ENCODE measurements at regions not wholly inside any gene's neighbourhood (a gene's known extent, or its start where the extent isn't known, plus 50 kb on each side); places are given as distances from the start of the nearest gene placed in this dataset.

- H4K20me1 ChIP-seq (ENCODE audit: insufficient read depth): no peaks in the 10 kb centered on the region
- H3K9ac ChIP-seq (ENCODE audit: low read length): no peak overlapping the region
- no peak overlapping the region for H3K4me3 ChIP-seq (ENCODE audit: low read length)
- no peaks in the 10 kb centered on the region for H3F3A ChIP-seq (ENCODE audit: insufficient read depth, low read length, poor library complexity, severe bottlenecking)
- H3K27ac ChIP-seq (ENCODE audit: low read length): no peak overlapping the region
- no peaks in the 10 kb centered on the region for H3K27me3 ChIP-seq (ENCODE audit: insufficient read depth, low read depth, low read length)
- no peak overlapping the region for H2AFZ ChIP-seq (ENCODE audit: low read depth, low read length)
- TF ChIP-seq REST (IDR thresholded peaks at IDR 0.05; ENCODE audit: borderline replicate concordance) (no peak), MXI1 (conservative IDR thresholded peaks at IDR 0.05; ENCODE audit: poor library complexity, severe bottlenecking) (no peak), TAF1 (IDR thresholded peaks at IDR 0.05; ENCODE audit: low read depth) (no peak), POLR2AphosphoS5 (IDR thresholded peaks at IDR 0.05) (no peak), SMC3 (conservative IDR thresholded peaks at IDR 0.05; ENCODE audit: poor library complexity) (no peak), RAD21 (conservative IDR thresholded peaks at IDR 0.05) (no peak), CTCF (IDR thresholded peaks at IDR 0.05; ENCODE audit: poor library complexity, severe bottlenecking) (no peak), EZH2 (IDR thresholded peaks at IDR 0.05; ENCODE audit: borderline replicate concordance, insufficient read depth, low read length, poor library complexity, severe bottlenecking) (no peak), EP300 (conservative IDR thresholded peaks at IDR 0.05; ENCODE audit: poor library complexity, severe bottlenecking) (no peak)
- no peaks in the 10 kb centered on the region for H3K36me3 ChIP-seq (ENCODE audit: insufficient read depth, low read length)
- no peak overlapping the region for H3K4me2 ChIP-seq (ENCODE audit: low read length)
- H3K9me3 ChIP-seq (ENCODE audit: low read length): peaks cover 4% of the 10 kb centered on the region
- H3K9me2 ChIP-seq (ENCODE audit: insufficient read depth, low read length): no peaks in the 10 kb centered on the region
- no peaks in the 10 kb centered on the region for H3K79me2 ChIP-seq (replicated peaks; ENCODE audit: insufficient read depth, low read length)
These were observed 1724.5 kb downstream of the C4orf33 start for GRCh38 chr4:130820448-130820847.

GRCh38 chr4:130825284-130825683 is 1729.3 kb downstream of the C4orf33 start:
- Histone ChIP-seq H3K4me3 (ENCODE audit: low read length) (no peak overlapping the region), H3K36me3 (ENCODE audit: insufficient read depth, low read length) (no peaks in the 10 kb centered on the region), H3K9me3 (ENCODE audit: low read length) (no peaks in the 10 kb centered on the region), H2AFZ (ENCODE audit: low read depth, low read length) (no peak overlapping the region), H4K20me1 (ENCODE audit: insufficient read depth) (no peaks in the 10 kb centered on the region), H3K27ac (ENCODE audit: low read length) (no peak overlapping the region), H3K9me2 (ENCODE audit: insufficient read depth, low read length) (no peaks in the 10 kb centered on the region), H3K79me2 (replicated peaks; ENCODE audit: insufficient read depth, low read length) (no peaks in the 10 kb centered on the region), H3F3A (ENCODE audit: insufficient read depth, low read length, poor library complexity, severe bottlenecking) (no peaks in the 10 kb centered on the region), H3K27me3 (ENCODE audit: insufficient read depth, low read depth, low read length) (no peaks in the 10 kb centered on the region), H3K4me2 (ENCODE audit: low read length) (no peak overlapping the region), H3K9ac (ENCODE audit: low read length) (no peak overlapping the region)
- no peak for TF ChIP-seq POLR2AphosphoS5 (IDR thresholded peaks at IDR 0.05)
- TF ChIP-seq MXI1 (conservative IDR thresholded peaks at IDR 0.05; ENCODE audit: poor library complexity, severe bottlenecking): no peak
- no peak for TF ChIP-seq RAD21 (conservative IDR thresholded peaks at IDR 0.05)
- TF ChIP-seq EZH2 (IDR thresholded peaks at IDR 0.05; ENCODE audit: borderline replicate concordance, insufficient read depth, low read length, poor library complexity, severe bottlenecking): no peak
- TF ChIP-seq CTCF (IDR thresholded peaks at IDR 0.05; ENCODE audit: poor library complexity, severe bottlenecking): no peak
- no peak for TF ChIP-seq TAF1 (IDR thresholded peaks at IDR 0.05; ENCODE audit: low read depth)
- TF ChIP-seq REST (IDR thresholded peaks at IDR 0.05; ENCODE audit: borderline replicate concordance): no peak
- TF ChIP-seq SMC3 (conservative IDR thresholded peaks at IDR 0.05; ENCODE audit: poor library complexity): no peak
- no peak for TF ChIP-seq EP300 (conservative IDR thresholded peaks at IDR 0.05; ENCODE audit: poor library complexity, severe bottlenecking)

All from neural cell (in vitro differentiated cells).